MCF 10A (cell line): ENCODE measurements at regions not wholly inside any gene's neighbourhood (a gene's known extent, or its start where the extent isn't known, plus 50 kb on each side); places are given as distances from the start of the nearest gene placed in this dataset.

Experiments
- BruUV-seq: library from RNA; stranded (reverse); fragments of 400-500 nt; replicated peaks from 2 replicates; lab custom pipeline; 2021; lab: Mats Ljungman, UMichigan
- CTCF ChIA-PET: fragments of 300-600 bp; sonication (Branson Sonifier 250); formaldehyde crosslinking; extraction: SDS; loops from one replicate; lab custom pipeline; 2021; ENCODE audit warnings: antibody characterized with exemption, inconsistent platforms; lab: Yijun Ruan, JAX
- POLR2A ChIA-PET: fragments of 300-600, 350-650 bp; sonication (Branson Sonifier 250); formaldehyde crosslinking; extraction: SDS; loops from one replicate; lab custom pipeline; 2020; ENCODE audit warnings: antibody characterized with exemption, inconsistent platforms; lab: Yijun Ruan, JAX
- DNase-seq: peaks from one replicate; pipeline ENCODE4 v3.0.0-alpha.2; 2018; ENCODE audit not compliant: unreplicated experiment
- H3K27ac Mint-ChIP-seq: one replicate; pipeline ENCODE4 v1.8.0; 2022; ENCODE audit warnings: mild to moderate bottlenecking, low read depth, mixed read lengths; ENCODE audit not compliant: unreplicated experiment
- H3K27me3 Mint-ChIP-seq: one replicate; pipeline ENCODE4 v1.8.0; 2022; ENCODE audit warnings: mixed read lengths; ENCODE audit not compliant: insufficient read depth, unreplicated experiment
- H3K36me3 Mint-ChIP-seq: one replicate; pipeline ENCODE4 v1.8.0; 2022; ENCODE audit warnings: mild to moderate bottlenecking, moderate library complexity, mixed read lengths; ENCODE audit not compliant: insufficient read depth, unreplicated experiment
- H3K4me1 Mint-ChIP-seq: one replicate; pipeline ENCODE4 v1.8.0; 2022; ENCODE audit warnings: mixed read lengths; ENCODE audit not compliant: insufficient read depth, unreplicated experiment
- H3K4me3 Mint-ChIP-seq: one replicate; pipeline ENCODE4 v1.8.0; 2022; ENCODE audit warnings: mild to moderate bottlenecking, moderate library complexity, mixed read lengths; ENCODE audit not compliant: unreplicated experiment
- H3K9me3 Mint-ChIP-seq: one replicate; pipeline ENCODE4 v1.8.0; 2022; ENCODE audit warnings: mixed read lengths; ENCODE audit not compliant: unreplicated experiment
- CTCF ChIP-seq: fragments of 200-600 bp; IDR thresholded peaks from one replicate; pipeline ENCODE4 v1.8.0; 2022; ENCODE audit warnings: antibody characterized with exemption, mild to moderate bottlenecking; ENCODE audit not compliant: unreplicated experiment
- intact Hi-C: fragments of 100-400 bp; cut with micrococcal nuclease; formaldehyde crosslinking; loops from 2 replicates; pipeline ENCODE4 v1.14.1; 2022

DNA sequence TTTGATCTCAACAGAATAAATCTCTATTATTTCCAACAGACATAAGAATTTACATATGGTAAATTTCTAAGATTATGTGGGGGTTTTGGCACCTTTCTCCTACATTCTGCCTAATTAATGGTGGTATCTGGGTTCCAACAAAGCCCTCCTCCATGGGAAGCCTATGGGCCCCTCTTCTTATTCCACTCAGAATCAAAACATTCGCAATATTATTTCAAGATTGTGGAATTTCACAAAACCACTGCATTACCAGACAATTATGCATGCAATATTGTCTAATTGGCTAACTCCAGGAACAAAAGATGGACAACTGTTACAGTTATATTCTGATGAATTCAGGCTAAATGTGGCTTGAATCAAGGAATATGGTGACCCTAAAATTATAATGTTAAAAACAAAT lies 434.0 kb downstream of the NFIB start:
- no peak for DNase-seq
- Mint-ChIP-seq H3K9me3 (peaks cover 7% of the 10 kb centered on the region), H3K27me3 (no peaks in the 10 kb centered on the region), H3K27ac (no peak overlapping the region), H3K4me3 (no peak overlapping the region), H3K4me1 (no peaks in the 10 kb centered on the region), H3K36me3 (no peaks in the 10 kb centered on the region)
- TF ChIP-seq CTCF, result no peak
- intact Hi-C loops, result no loop called here
- ChIA-PET POLR2A (interaction anchor here (0.9 kb wide), 1 partner anchor 10 kb away, joined by 4 read pairs; no protein-coding TSS in a partner anchor), CTCF (interaction anchor here (0.7 kb wide), 1 partner anchor 127 kb away, joined by 4 read pairs; no protein-coding TSS in a partner anchor)
- BruUV-seq, result no TSS peak

DNA sequence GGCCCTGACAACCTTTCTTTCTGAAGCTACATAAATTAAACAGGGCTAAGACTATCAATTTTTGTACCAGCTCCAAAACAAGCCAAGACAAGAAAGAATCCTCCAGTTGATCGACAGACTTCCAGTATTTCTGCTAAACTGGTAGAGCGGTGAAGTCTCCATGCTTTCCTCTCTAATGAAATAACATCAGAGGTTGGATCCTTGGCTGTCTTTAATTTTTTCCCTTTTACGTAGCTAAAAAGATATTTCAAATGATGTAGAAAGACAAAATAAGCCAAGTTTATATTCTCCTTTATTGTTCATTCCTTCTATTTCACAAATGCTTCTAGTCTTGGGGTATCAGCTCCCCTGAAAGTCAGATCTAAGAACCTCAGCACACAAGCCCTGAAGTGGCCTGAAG lies 434.9 kb downstream of the NFIB start:
- DNase-seq, result no peak
- no peaks in the 10 kb centered on the region for H3K36me3 Mint-ChIP-seq
- H3K4me1 Mint-ChIP-seq, result no peaks in the 10 kb centered on the region
- intact Hi-C loops, result no loop called here
- no peak overlapping the region for H3K4me3 Mint-ChIP-seq
- H3K27ac Mint-ChIP-seq, result no peak overlapping the region
- POLR2A ChIA-PET, result interaction anchor here (0.7 to 1.6 kb wide), 4 partner anchors 9 to 143 kb away, joined by 3 to 4 read pairs (median 4); no protein-coding TSS in a partner anchor
- no peaks in the 10 kb centered on the region for H3K27me3 Mint-ChIP-seq
- no peaks in the 10 kb centered on the region for H3K9me3 Mint-ChIP-seq
- no peak for TF ChIP-seq CTCF
- BruUV-seq, result no TSS peak
- CTCF ChIA-PET, result interaction anchor here (0.7 kb wide), 1 partner anchor 128 kb away, joined by 4 read pairs; no protein-coding TSS in a partner anchor

GRCh38 chr9:13878241-13878711 lies 435.7 kb downstream of the NFIB start:
- Mint-ChIP-seq H3K4me3 (no peak overlapping the region), H3K36me3 (no peaks in the 10 kb centered on the region), H3K4me1 (peaks cover 2% of the 10 kb centered on the region), H3K9me3 (peaks cover 2% of the 10 kb centered on the region), H3K27me3 (no peaks in the 10 kb centered on the region), H3K27ac (no peak overlapping the region)
- ChIA-PET CTCF (no interaction called here), POLR2A (interaction anchor here (0.7 to 1.6 kb wide), 3 partner anchors 11 to 16 kb away, joined by 3 to 4 read pairs (median 3); no protein-coding TSS in a partner anchor)
- no peak for TF ChIP-seq CTCF
- intact Hi-C loops, result no loop called here
- BruUV-seq, result no TSS peak
- no peak for DNase-seq

- intact Hi-C loops, result no loop called here
- BruUV-seq, result no TSS peak
- H3K27me3 Mint-ChIP-seq, result no peaks in the 10 kb centered on the region
- DNase-seq, result no peak
- CTCF ChIA-PET, result no interaction called here
- no peaks in the 10 kb centered on the region for H3K36me3 Mint-ChIP-seq
- no peak overlapping the region for H3K4me3 Mint-ChIP-seq
- POLR2A ChIA-PET, result no interaction called here
- peaks cover 6% of the 10 kb centered on the region for H3K4me1 Mint-ChIP-seq
- H3K9me3 Mint-ChIP-seq, result peaks cover 7% of the 10 kb centered on the region
- no peak for TF ChIP-seq CTCF
- H3K27ac Mint-ChIP-seq, result no peak overlapping the region
Measured at GRCh38 chr9:13876741-13877140, 437.2 kb downstream of the NFIB start.
